Keratinocyte (primary cell): ENCODE measurements at regions not wholly inside any gene's neighbourhood (a gene's known extent, or its start where the extent isn't known, plus 50 kb on each side); places are given as distances from the start of the nearest gene placed in this dataset.

Source experiments
- DNase-seq: peaks from one replicate; pipeline ENCODE4 v3.0.0-alpha.2; 2011; ENCODE audit warnings: low read depth, missing footprints, low spot score
- FAIRE-seq: peaks from 2 replicates; lab custom pipeline; 2011; peaks lifted over from hg19 to GRCh38; lab: Jason Lieb, UNC
- H2AFZ ChIP-seq: 2 replicates; pipeline ENCODE4 v1.6.0; 2012; ENCODE audit warnings: low read length, control low read depth, inconsistent platforms; ENCODE audit not compliant: control insufficient read depth
- H3K27ac ChIP-seq: 2 replicates; pipeline ENCODE4 v1.5.1; 2011; ENCODE audit warnings: low read length; ENCODE audit not compliant: control insufficient read depth, insufficient read depth
- H3K27me3 ChIP-seq: 3 replicates; pipeline ENCODE4 v1.6.0; 2011; ENCODE audit warnings: low read length; ENCODE audit not compliant: control insufficient read depth, insufficient read depth; ENCODE audit errors: extremely low read depth
- H3K36me3 ChIP-seq, 2 experiments: 2 replicates in 1 of 2; 3 replicates in 1 of 2; pipeline ENCODE4 v1.5.1; 2011; ENCODE audit warnings: low read length in 2 of 2, mild to moderate bottlenecking in 1 of 2; ENCODE audit not compliant: control insufficient read depth in 2 of 2, insufficient read depth in 2 of 2; ENCODE audit errors: extremely low read depth in 1 of 2
- H3K4me1 ChIP-seq: 3 replicates; pipeline ENCODE4 v1.5.1; 2011; ENCODE audit warnings: low read length; ENCODE audit not compliant: control insufficient read depth, insufficient read depth; ENCODE audit errors: extremely low read depth
- H3K4me2 ChIP-seq: 3 replicates; pipeline ENCODE4 v1.6.0; 2011; ENCODE audit warnings: low read depth, low read length; ENCODE audit not compliant: control insufficient read depth, insufficient read depth; ENCODE audit errors: extremely low read depth
- H3K4me3 ChIP-seq, 3 experiments: fragments of 200-600 bp in 1 of 3; sonication (generic) in 1 of 3; 2 replicates in 2 of 3; 3 replicates in 1 of 3; pipeline ENCODE4 v1.5.1; 2011 to 2016; ENCODE audit warnings: low read length in 3 of 3, mild to moderate bottlenecking in 3 of 3, control low read depth in 2 of 3, inconsistent platforms in 1 of 3, low read depth in 1 of 3, mixed read lengths in 1 of 3, mixed run types in 1 of 3, moderate library complexity in 1 of 3; ENCODE audit not compliant: control insufficient read depth in 2 of 3, insufficient read depth in 2 of 3; ENCODE audit errors: extremely low read depth in 1 of 3
- H3K79me2 ChIP-seq: 2 replicates; pipeline ENCODE4 v1.6.0; 2012; ENCODE audit warnings: low read length; ENCODE audit not compliant: control insufficient read depth, insufficient read depth
- H3K9ac ChIP-seq: 3 replicates; pipeline ENCODE4 v1.6.0; 2011; ENCODE audit warnings: low read length; ENCODE audit not compliant: control insufficient read depth, insufficient read depth; ENCODE audit errors: extremely low read depth
- H3K9me1 ChIP-seq: 3 replicates; pipeline ENCODE4 v1.6.0; 2011; ENCODE audit warnings: low read length; ENCODE audit not compliant: control insufficient read depth, insufficient read depth; ENCODE audit errors: extremely low read depth
- H3K9me3 ChIP-seq: 2 replicates; pipeline ENCODE4 v1.5.1; 2012; ENCODE audit warnings: low read depth, low read length; ENCODE audit not compliant: control insufficient read depth
- H4K20me1 ChIP-seq: 3 replicates; pipeline ENCODE4 v1.6.0; 2011; ENCODE audit warnings: low read length; ENCODE audit not compliant: control insufficient read depth, insufficient read depth; ENCODE audit errors: extremely low read depth
- EZH2 ChIP-seq: IDR thresholded peaks from one replicate; pipeline ENCODE4 v1.6.1; 2012; ENCODE audit warnings: inconsistent platforms, mild to moderate bottlenecking, low read length, moderate library complexity
- dilution Hi-C: fragments of 300-500 bp; cut with MboI; formaldehyde crosslinking; loops from one replicate; pipeline ENCODE4 v1.7.0; 2020; ENCODE audit warnings: low sequenced_read_pairs; ENCODE audit not compliant: extremely low pct_ligation_motif_present
- TF ChIP-seq, protein P1 (sequence below), 3 experiments: IDR thresholded peaks in 1 of 3; conservative IDR thresholded peaks in 1 of 3; optimal IDR thresholded peaks in 1 of 3; 2 replicates in 2 of 3; 3 replicates in 1 of 3; pipeline versions ENCODE3 to v1.5.1; 2011; ENCODE audit warnings: low read length in 3 of 3, mild to moderate bottlenecking in 3 of 3, moderate library complexity in 2 of 3, control low read depth in 1 of 3, inconsistent platforms in 1 of 3; ENCODE audit not compliant: insufficient read depth in 2 of 3; ENCODE audit errors: extremely low read depth in 1 of 3

DNA sequence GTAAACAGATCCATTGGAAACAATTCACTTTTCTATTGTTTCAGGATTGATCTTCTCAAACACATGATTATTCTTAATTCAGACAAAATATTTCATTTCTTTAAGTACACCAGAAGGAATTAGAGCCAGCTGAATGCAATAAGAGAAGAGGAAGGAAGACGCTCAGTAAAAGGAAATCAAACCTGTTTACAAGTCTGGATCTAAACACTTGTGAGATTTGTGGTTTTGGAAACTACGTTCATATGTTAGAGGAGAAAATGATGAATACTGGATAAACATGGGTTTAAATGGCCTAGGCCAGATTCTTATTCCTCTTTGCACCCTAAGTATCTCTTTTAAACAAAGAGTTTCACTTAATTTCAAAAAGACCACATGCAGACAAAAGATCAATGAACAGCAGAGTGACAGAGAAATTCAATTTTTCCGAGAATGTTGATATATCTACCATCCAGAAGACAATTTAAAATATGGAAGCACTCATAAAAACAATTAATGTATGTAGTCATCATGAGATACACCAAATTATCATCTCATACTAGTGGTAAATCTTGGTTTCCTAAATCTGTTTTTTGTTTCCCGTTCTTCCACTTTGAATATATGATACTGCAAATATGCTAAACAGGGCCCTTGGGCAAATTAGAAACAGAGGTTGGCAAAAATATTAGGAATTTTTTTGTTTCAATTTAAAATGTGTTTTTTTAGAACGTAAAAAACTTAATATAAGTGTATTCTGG lies 703.5 kb upstream of the CITED2 start:
- no peaks in the 10 kb centered on the region for H3K79me2 ChIP-seq
- no peak for TF ChIP-seq EZH2
- TF ChIP-seq, protein P1, sequence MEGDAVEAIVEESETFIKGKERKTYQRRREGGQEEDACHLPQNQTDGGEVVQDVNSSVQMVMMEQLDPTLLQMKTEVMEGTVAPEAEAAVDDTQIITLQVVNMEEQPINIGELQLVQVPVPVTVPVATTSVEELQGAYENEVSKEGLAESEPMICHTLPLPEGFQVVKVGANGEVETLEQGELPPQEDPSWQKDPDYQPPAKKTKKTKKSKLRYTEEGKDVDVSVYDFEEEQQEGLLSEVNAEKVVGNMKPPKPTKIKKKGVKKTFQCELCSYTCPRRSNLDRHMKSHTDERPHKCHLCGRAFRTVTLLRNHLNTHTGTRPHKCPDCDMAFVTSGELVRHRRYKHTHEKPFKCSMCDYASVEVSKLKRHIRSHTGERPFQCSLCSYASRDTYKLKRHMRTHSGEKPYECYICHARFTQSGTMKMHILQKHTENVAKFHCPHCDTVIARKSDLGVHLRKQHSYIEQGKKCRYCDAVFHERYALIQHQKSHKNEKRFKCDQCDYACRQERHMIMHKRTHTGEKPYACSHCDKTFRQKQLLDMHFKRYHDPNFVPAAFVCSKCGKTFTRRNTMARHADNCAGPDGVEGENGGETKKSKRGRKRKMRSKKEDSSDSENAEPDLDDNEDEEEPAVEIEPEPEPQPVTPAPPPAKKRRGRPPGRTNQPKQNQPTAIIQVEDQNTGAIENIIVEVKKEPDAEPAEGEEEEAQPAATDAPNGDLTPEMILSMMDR (optimal IDR thresholded peaks at IDR 0.05 in 1 of 3, IDR thresholded peaks at IDR 0.05 in 1 of 3, conservative IDR thresholded peaks at IDR 0.05 in 1 of 3; ENCODE audit: extremely low read depth in 1 of 3, insufficient read depth in 2 of 3, low read length in 3 of 3) = no peak
- H3K9me1 ChIP-seq = no peaks in the 10 kb centered on the region
- DNase-seq (no peak), FAIRE-seq (no peak)
- no peak overlapping the region for H2AFZ ChIP-seq
- H4K20me1 ChIP-seq = no peaks in the 10 kb centered on the region
- peaks cover 7% of the 10 kb centered on the region for H3K4me1 ChIP-seq
- no peaks in the 10 kb centered on the region for H3K9me3 ChIP-seq
- dilution Hi-C loops = no loop called here
- no peak overlapping the region for H3K9ac ChIP-seq
- no peaks in the 10 kb centered on the region for H3K36me3 ChIP-seq
- H3K4me2 ChIP-seq = no peak overlapping the region
- H3K4me3 ChIP-seq = no peak overlapping the region
- H3K27me3 ChIP-seq = no peaks in the 10 kb centered on the region
- H3K27ac ChIP-seq = no peak overlapping the region

DNA sequence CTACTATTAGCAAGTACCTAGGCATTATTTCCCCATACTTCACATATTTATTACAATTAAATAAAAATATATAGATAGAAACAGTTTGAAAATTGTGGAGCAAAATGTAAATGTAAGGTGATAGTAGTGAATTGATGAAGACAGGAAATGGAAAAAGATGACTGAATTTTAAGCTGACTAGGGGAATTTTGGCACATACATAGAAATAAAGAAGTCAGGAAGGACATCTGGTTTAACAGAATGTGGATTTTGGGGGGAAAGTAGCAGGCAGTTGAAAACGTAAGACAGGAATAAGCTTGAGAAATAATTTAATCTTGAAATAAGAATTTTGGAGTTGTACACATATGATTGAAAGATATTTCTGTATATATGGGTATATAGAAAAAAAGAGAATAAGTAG lies 701.7 kb upstream of the CITED2 start:
- H3K79me2 ChIP-seq = no peaks in the 10 kb centered on the region
- H3K27me3 ChIP-seq = no peaks in the 10 kb centered on the region
- H3K27ac ChIP-seq = no peak overlapping the region
- DNase-seq (no peak), FAIRE-seq (no peak)
- no peak overlapping the region for H3K9ac ChIP-seq
- H3K36me3 ChIP-seq = no peaks in the 10 kb centered on the region
- no peak for TF ChIP-seq EZH2
- TF ChIP-seq, protein P1 (optimal IDR thresholded peaks at IDR 0.05 in 1 of 3, IDR thresholded peaks at IDR 0.05 in 1 of 3, conservative IDR thresholded peaks at IDR 0.05 in 1 of 3; ENCODE audit: extremely low read depth in 1 of 3, insufficient read depth in 2 of 3, low read length in 3 of 3) = no peak
- H3K9me3 ChIP-seq = no peaks in the 10 kb centered on the region
- dilution Hi-C loops = no loop called here
- no peaks in the 10 kb centered on the region for H3K4me1 ChIP-seq
- H3K9me1 ChIP-seq = no peaks in the 10 kb centered on the region
- no peaks in the 10 kb centered on the region for H4K20me1 ChIP-seq
- no peak overlapping the region for H2AFZ ChIP-seq
- no peak overlapping the region for H3K4me2 ChIP-seq
- no peak overlapping the region for H3K4me3 ChIP-seq
